ENCODE measurements at regions not wholly inside any gene's neighbourhood (a gene's known extent, or its start where the extent isn't known, plus 50 kb on each side); places are given as distances from the start of the nearest gene placed in this dataset.

GRCh38 chr4:112897543-112897942 lies 151.9 kb upstream of the ANK2 start:
- TF ChIP-seq ARNTL (CRISPR knock-in tag; IDR thresholded peaks at IDR 0.05; ENCODE audit: borderline replicate concordance, low read depth) = no peak
- TF ChIP-seq CREB5 (CRISPR knock-in tag; IDR thresholded peaks at IDR 0.05; ENCODE audit: low read depth) = no peak
- TF ChIP-seq ZNF565 (CRISPR knock-in tag; conservative IDR thresholded peaks at IDR 0.05; ENCODE audit: low read depth) = no peak
- no peak for TF ChIP-seq TCF4 (CRISPR knock-in tag; IDR thresholded peaks at IDR 0.05; ENCODE audit: borderline replicate concordance)
- no peak for TF ChIP-seq CSDC2 (CRISPR knock-in tag; IDR thresholded peaks at IDR 0.05)
- TF ChIP-seq PATZ1 (CRISPR knock-in tag; IDR thresholded peaks at IDR 0.05; ENCODE audit: borderline replicate concordance) = no peak
- TF ChIP-seq RARB (CRISPR knock-in tag; IDR thresholded peaks at IDR 0.05) = no peak
- no peak for TF ChIP-seq ZFP30 (CRISPR knock-in tag; IDR thresholded peaks at IDR 0.05)
